ENCODE measurements at regions not wholly inside any gene's neighbourhood (a gene's known extent, or its start where the extent isn't known, plus 50 kb on each side); places are given as distances from the start of the nearest gene placed in this dataset.
"Not testable (repeated sequence)": the region's sequence is repeated elsewhere in the genome, so short reads cannot be mapped to it uniquely, and the experiment has no call there.

DNA sequence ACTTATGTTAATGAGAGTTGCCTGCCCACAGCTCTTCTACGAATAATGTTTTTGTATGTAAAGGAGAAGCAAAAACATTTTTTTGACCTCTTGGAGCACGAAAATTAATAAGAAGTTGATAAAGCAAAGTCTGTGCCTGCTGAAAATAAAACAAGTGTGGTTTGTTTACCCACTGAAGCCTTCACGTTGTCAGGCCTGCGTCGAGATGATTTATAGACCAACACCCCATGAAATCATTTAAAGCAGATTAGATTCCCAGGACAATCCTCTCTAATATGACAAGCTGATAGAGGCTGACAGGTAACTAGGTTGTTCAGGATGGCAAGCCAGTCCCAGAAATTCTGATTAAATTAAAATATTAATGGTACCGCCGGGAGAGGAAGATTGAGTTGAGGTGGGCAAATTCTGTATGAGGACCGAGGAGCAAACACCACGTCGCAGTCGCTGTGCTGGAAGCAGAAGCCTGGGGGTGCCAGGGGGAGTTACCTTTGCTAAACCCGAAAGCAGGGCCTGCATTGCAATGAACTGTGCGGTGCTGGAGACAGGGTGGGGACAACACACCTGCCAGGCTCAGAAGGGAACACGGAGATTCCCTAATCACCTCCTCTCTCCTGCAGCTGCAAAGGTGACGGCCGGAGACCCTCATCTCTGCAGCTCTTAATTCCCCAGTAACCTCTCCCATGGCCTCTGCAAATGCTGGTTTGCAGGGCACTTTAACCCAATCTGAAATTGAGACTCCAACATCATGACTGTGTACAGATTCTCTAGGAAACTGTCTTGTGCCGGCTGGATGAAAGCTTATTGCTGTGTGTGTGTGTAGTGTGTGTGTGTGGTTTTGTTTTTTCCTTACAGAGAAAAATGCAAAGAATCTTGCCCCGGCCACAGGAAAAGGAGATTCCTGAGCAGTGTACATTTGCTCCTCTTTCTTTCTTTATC lies 2805.9 kb downstream of the RPIA start:
- DNase-seq (ENCODE audit: low spot score) = peak; percentile 16

DNA sequence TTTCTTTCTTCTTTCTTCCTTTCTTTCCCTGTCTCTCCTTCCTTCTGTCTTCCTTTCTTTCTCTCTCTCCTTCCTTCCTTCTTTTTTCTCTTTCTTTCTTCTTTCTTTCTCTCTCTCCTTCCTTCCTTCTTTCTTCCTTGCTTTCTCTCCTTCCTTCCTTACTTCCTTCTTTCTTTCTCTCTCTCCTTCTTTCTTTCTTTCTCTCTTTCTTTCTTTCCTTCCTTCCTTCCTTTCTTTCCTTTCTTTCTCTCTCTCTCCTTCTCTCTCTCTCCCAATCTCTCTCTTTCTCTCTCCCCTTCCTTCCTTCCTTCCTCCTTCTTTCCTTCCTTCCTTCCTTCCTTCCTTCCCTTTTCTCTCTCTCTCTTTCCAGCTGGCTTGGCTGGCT lies 2806.6 kb downstream of the RPIA start:
- not testable (repeated sequence) for DNase-seq (ENCODE audit: low spot score)

GRCh38 chr2:91498513-91499250 lies 2807.2 kb downstream of the RPIA start:
- DNase-seq (ENCODE audit: low spot score) = peak; percentile 46

GRCh38 chr2:91499431-91500050 lies 2808.1 kb downstream of the RPIA start:
- DNase-seq (ENCODE audit: low spot score) = peak; percentile 39

DNA sequence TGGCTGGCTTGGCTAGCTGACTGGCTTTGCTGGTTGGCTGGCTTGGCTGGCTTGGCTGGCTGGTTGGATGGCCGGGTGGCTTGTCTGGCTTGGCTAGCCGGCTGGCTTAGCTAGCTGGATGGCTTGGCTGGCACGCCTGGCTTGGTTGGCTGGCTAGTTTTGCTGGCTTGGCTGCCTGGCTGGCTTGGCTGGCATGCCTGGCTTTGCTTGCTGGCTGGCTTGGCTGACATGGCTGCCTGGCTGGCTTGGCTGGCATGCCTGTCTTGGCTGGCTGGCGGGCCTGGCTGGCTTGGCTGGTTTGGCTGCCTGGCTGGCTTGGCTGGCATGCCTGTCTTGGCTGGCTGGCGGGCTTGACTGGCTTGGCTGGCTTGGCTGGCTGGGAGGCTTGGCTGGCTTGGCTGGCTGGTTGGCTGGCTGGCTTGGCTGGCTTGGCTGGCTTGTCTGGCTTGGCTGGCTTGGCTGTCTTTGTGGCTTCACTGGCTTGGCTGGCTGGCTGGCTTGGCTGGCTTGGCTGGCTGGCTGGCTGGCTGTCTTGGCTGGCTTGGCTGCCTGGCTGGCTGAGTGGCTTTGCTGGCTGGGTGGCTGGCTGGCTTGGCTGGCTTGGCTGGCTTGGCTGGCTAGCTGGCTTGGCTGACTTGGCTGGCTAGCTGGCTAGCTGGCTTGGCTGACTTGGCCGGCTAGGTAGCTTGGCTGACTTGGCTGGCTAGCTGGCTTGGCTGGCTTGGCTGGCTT lies 2808.9 kb downstream of the RPIA start:
- DNase-seq (ENCODE audit: low spot score) = peak; percentile 30

DNA sequence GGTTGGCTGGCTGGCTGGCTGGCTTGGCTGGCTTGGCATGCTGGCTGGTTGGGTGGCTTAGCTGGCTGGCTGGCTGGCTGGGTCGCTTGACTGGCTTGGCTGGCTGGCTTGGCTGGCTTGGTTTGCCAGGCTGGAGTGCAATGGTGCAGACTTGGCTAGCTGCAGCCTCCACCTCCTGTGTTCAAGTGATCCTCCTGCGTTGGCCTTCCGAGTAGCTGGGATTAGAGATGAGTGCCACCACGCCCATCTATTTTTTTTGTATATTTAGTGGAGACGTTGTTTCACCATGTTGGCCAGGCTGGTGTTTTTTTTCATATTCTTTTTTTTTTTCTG lies 2809.5 kb downstream of the RPIA start:
- DNase-seq (ENCODE audit: low spot score) = peak; percentile 37

DNA sequence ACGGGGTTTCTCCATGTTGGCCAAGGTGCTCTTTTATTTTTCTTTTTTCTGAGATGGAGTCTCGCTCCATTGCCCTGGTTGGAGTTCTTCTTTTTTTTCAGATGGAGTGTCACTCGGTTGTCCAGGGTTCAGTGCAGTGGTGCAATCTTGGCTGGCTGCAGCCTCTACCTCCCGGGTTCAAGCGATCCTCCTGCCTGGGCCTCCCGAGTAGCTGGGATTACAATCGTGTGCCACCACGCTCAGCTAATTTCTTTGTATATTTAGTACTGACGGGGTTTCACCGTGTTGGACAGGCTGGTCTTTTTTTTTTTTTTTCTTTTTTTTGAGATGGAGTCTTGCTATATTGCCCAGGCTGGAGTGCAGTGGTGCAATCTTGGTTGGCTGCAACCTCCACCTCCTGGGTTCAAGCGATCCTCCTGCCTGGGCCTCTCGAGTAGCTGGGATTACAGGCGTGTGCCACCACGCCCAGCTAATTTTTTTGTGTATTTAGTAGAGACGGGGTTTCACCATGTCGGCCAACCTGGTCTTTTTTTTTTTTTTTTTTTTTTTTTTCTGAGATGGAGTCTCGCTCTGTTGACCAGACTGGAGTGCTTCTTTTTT lies 2810.1 kb downstream of the RPIA start:
- not testable (repeated sequence) for DNase-seq (ENCODE audit: low spot score)

DNA sequence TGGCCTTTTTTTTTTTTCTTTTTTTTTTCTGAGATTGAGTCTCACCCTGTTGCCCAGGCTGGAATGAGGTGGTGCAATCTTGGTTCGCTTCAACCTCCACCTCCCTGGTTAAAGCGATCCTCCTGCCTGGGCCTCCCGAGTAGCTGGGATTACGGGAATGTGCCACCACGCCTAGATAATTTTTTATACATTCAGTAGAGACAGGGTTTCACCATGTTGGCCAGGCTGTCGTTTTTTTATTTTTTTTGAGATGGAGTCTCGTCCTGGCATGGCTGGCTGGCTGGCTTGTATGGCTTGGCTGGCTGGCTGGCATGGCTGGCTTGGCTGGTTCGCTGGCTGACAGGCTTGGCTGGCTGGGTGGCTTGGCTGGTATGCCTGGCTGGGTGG lies 2812.1 kb downstream of the RPIA start:
- DNase-seq (ENCODE audit: low spot score) = not testable (repeated sequence)

GRCh38 chr2:91503959-91504741 lies 2812.7 kb downstream of the RPIA start:
- DNase-seq (ENCODE audit: low spot score) = not testable (repeated sequence)

GRCh38 chr2:91508816-91509215 lies 2817.3 kb downstream of the RPIA start:
- DNase-seq (ENCODE audit: low spot score) = not testable (repeated sequence)

DNA sequence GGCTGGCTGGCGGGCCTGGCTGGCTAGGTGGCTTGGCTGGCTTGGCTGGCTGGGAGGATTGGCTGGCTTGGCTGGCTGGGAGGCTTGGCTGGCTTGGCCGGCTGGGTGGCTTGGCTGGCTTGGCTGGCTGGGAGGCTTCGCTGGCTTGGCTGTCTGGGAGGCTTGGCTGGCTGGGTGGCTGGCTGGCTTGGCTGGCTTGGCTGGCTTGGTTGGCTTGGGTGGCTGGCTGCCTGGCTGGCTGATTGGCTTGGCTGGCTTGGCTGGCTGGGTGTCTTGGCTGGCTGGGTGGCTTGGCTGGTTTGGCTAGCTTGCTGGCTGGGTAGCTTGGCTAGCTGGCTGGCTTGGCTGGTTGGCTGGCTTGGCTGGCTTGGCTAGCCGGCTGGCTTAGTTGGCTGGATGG lies 2817.8 kb downstream of the RPIA start:
- not testable (repeated sequence) for DNase-seq (ENCODE audit: low spot score)

GRCh38 chr2:91511166-91511565 lies 2819.7 kb downstream of the RPIA start:
- not testable (repeated sequence) for DNase-seq (ENCODE audit: low spot score)

GRCh38 chr2:91515966-91516365 lies 2824.5 kb downstream of the RPIA start:
- not testable (repeated sequence) for DNase-seq (ENCODE audit: low spot score)

- not testable (repeated sequence) for DNase-seq (ENCODE audit: low spot score)
Observed at GRCh38 chr2:91516669-91517068, 2825.2 kb downstream of the RPIA start.

DNA sequence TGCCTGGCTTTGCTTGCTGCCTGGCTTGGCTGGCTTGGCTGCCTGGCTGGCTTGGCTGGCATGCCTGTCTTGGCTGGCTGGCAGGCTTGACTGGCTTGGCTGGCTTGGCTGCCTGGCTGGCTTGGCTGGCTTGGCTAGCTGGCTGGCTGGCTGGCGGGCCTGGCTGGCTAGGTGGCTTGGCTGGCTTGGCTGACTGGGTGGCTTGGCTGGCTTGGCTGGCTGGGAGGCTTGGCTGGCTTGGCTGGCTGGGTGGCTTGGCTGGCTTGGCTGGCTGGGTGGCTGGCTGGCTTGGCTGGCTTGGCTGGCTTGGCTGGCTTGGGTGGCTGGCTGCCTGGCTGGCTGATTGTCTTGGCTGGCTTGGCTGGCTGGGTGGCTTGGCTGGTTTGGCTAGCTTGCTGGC lies 2826.4 kb downstream of the RPIA start:
- DNase-seq (ENCODE audit: low spot score) = not testable (repeated sequence)

GRCh38 chr2:91518361-91518981 lies 2827.0 kb downstream of the RPIA start:
- not testable (repeated sequence) for DNase-seq (ENCODE audit: low spot score)

DNA sequence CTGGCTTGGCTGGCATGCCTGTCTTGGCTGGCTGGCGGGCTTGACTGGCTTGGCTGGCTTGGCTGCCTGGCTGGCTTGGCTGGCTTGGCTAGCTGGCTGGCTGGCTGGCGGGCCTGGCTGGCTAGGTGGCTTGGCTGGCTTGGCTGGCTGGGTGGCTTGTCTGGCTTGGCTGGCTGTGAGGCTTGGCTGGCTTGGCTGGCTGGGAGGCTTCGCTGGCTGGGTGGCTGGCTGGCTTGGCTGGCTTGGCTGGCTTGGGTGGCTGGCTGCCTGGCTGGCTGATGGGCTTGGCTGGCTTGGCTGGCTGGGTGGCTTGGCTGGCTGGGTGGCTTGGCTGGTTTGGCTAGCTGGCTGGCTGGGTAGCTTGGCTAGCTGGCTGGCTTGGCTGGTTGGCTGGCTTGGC lies 2827.9 kb downstream of the RPIA start:
- not testable (repeated sequence) for DNase-seq (ENCODE audit: low spot score)

DNA sequence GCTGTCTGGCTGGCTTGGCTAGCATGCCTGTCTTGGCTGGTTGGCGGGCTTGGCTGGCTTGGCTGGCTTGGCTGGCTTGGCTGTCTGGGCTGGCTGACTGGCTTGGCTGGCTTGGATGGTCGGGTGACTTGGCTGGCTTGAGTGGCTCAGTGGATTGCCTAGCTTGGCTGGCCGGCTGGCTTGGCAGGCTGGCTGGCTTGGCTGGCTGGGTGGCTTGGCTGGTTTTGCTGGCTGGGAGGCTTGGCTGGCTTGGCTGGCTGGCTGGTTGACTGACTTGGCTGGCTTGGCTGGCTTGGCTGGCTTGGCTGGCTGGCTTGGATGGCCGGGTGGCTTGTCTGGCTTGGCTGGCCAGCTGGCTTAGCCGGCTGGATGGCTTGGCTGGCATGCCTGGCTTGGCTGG lies 2828.4 kb downstream of the RPIA start:
- DNase-seq (ENCODE audit: low spot score) = not testable (repeated sequence)

DNA sequence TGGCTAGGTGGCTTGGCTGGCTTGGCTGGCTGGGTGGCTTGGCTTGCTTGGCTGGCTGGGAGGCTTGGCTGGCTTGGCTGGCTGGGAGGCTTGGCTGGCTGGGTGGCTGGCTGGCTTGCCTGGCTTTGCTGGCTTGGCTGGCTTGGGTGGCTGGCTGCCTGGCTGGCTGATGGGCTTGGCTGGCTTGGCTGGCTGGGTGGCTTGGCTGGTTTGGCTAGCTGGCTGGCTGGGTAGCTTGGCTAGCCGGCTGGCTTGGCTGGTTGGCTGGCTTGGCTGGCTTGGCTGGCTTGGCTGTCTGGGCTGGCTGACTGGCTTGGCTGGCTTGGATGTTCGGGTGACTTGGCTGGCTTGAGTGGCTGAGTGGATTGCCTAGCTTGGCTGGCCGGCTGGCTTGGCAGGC lies 2829.1 kb downstream of the RPIA start:
- not testable (repeated sequence) for DNase-seq (ENCODE audit: low spot score)

- DNase-seq (ENCODE audit: low spot score) = not testable (repeated sequence)
Observed at GRCh38 chr2:91520972-91521535, 2829.6 kb downstream of the RPIA start.
